ENCODE measurements at regions not wholly inside any gene's neighbourhood (a gene's known extent, or its start where the extent isn't known, plus 50 kb on each side); places are given as distances from the start of the nearest gene placed in this dataset.
A peak's percentile ranks its signal among the peaks of the same experiment; 100 is the strongest.

DNA sequence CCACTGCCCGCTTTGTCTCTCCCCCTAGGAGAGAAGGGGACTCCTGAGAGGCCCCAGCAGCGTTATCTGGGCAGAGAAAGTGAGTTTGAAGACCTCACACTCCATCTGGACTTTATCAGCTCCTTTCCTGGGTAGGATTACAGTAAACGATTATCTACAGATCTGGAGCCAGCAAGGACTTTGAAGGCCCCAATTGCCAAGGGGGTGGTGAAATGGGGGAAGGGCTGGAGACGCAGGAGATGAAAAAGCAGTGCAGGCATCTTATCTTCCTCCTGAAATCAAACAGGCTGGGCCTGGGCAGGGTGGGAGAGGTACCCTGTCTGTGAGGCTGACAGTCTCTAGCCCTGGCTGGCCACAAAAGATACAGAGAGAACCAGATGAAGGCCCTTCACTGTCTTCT is 105.8 kb upstream of the MSX2 start:
- no peak for DNase-seq (ENCODE audit: low read depth)

DNA sequence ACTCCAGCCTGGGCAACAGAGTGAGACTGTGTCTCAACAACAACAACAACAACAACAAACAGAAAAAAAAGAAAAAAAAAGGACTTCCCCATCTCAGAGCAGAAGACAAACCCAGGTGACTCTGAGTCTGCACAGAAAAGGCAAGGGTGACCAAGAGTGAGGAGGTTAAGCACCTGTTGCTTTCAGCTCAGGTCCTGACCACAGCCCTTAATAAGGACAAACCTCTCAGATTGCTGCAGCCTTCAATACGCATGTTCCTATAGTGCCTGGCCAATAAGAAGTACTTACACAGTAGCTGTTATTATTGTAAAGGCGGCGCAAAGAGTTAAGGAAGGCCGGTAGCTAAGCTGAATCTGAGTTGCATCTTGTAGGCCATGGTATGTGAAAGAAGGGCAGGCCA is 102.3 kb upstream of the MSX2 start:
- DNase-seq (ENCODE audit: low read depth) = no peak

DNA sequence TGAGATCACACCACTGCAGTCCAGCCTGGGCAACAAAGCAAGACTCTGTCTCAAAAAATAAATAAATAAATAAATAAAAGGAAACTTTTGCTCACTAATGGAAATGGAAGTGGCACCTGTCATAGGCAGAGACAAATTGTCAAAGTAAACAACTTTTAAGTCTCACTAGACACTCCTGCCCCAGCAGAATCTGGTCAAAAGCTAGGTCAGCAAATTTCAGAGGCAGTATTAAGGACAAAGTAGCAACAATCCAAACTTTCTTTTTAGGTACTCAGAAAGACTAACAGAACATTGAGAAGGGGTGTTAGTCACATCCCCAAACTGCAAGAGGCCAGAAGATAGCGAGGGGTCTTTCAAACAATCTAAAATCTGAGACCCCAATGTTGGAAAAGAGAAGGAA is 101.4 kb upstream of the MSX2 start:
- no peak for DNase-seq (ENCODE audit: low read depth)

DNA sequence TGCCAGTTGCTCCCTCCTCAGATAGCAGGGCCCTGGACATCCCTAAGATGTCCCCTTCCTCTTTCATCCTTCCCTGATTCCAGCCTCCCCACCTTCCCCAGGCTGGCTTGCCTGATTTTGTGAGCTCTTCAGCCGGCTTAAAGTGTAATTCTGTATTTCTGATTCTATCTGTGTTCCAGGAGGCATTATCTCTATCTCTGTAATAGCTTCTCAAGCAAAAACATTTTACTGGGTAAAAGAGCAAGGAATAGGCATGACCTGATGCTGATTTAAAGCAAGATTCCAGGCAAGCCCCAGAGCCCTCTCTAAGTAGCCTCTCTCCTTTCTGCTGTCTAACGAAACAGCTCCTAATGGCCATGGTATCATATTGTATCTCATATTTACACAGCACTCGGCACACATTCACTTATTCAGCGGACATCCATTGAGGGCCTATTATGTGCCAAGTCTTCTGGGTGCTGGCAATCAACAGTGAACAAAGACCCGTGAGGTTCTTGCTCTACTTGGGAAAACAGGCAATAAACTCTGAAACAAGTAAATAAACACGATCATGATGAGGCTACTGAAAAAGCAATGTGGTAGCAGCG is 100.9 kb upstream of the MSX2 start:
- DNase-seq (ENCODE audit: low read depth) = no peak

DNA sequence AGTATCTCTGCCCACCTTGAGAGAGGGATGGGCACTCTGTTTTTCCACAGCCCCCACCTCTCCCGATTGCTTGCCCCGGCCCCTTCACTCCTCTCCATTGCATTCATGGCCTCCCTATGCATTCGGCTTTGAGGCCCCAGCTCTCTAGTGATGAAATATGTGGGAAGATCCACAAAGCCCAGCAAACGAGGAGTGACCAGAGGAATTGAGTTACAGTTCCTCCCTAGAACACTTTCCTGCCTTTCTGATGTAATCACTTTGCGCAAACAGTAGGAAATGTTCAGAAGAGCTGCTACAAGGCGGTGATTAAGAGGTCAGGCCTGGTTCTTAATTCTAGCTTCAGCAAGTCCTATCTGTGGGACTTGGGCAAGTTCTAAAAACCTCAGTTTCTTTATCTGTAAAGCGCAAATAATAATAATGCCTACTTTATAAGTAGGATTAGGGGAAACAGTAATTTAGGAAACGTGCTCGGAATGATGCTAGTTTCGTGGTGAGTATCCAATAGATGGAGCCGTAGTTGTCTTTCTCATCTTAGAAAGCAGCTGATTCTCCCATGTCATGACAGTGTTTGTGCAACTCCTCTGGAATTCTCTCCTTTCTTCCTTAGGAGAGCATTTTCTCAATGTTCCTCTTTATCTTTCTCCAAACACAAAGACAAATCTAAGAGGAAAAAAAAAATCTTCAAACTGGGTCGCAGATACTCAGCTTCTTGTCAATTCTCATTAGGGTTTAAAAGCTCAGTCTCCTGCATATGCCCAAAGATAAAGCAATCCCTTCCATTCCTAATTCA is 99.5 kb upstream of the MSX2 start:
- DNase-seq (ENCODE audit: low read depth) = no peak

DNA sequence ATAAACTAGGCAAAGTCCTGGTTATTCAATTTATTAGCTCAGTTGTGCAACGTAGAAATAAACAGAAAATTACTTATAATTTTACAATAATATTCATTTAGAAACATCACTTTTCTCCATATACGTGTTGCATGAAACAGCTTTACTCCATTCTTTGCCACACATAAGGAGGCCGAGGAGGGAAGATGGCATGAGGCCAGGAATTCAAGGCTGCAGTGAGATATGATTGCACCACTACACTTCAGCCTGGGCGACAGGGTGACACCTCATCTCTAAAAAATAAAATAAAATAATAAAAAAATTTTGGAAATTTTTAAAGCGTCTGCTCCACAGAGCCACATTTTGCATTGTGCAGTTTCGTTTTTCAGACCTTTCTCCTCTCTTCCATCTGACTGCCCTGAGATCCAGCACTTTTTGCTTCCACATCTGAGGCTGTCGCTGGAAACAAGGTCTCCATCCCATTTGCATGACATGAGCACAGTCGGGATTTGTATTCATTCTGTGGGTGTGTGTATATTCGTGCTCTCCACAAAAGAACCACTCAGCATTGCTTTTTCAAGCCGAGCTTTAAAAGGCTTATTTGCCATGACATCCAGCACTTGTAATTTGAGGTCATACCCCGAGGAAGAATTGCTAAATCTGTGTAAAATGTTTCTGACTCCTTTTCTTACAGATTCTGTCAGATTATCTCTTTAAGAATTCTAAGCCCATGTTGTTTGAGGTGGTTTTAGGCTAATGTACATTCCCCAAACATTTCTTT is 98.6 kb upstream of the MSX2 start:
- DNase-seq (ENCODE audit: low read depth) = no peak

DNA sequence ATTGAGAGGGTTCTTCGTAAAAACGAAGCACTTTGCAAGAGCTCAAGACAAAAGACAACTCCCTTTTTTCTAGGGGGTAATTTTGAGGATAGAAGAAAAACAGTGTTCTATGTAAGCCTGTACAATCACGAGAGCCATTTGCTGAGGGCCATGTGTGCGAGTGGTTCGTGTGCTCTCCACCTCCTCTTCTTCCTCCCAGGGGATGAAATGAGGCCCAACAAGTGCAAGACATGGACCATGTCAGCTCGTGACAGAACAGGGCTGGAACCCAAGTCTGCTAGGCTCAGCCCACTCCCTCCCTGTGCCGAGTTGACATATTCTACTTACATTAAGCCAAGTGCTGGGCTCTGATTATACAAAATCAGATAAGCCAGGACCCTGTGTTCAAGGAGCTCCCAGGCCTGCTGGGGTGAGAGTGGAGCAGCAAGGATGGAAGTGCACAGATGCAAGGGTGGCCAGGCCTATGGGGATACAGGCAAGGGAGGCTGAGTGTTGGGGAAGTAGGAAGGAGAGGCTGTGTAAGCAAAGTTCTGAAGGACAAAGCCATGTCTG is 97.9 kb upstream of the MSX2 start:
- no peak for DNase-seq (ENCODE audit: low read depth)

DNA sequence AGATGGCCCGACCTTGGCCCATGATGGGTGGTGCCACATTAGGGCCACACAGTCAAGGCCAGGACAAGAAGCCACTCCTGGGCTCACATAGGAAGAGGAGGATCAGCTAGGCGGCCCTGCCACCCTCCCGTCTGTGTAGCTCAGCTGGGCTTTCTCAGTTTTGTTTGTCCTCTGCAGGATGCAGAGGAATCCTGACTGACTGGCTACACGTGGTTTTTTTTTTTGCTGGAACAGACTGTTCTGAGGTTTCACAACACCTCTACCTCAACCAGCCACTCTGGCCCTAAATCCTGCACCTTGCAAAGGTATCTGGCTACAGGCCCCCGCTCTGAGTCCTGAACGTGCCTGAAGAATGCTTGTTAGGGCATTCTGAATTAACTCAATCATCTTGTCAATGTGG is 88.3 kb upstream of the MSX2 start:
- no peak for DNase-seq (ENCODE audit: low read depth)

DNA sequence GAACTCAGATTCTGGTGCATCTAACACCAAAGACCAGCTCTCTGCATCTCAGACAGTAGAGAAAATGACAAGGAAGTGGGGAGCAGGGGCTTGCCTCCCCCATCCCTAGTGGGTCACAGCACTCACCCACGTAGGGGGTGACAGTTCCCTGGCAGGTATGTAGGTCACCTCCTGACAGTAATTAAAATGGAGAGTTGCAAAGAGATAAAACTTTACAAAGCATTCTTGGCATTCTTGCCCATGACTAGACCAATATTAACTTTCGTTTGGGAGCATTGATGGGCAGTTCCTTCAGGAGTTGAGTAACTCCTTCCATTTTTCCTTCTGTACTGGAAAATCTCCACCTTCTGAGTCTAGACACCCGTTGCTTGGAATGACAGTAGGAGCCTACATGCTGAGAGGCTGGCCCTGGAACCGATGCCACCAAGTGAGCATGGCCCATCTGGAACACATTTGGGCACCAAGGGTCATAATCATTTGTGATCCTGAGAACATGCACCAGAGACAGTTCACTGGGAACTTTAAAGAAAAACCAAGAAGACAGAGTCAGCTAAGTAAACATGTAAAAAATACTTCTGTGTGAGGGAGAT is 81.5 kb upstream of the MSX2 start:
- no peak for DNase-seq (ENCODE audit: low read depth)

DNA sequence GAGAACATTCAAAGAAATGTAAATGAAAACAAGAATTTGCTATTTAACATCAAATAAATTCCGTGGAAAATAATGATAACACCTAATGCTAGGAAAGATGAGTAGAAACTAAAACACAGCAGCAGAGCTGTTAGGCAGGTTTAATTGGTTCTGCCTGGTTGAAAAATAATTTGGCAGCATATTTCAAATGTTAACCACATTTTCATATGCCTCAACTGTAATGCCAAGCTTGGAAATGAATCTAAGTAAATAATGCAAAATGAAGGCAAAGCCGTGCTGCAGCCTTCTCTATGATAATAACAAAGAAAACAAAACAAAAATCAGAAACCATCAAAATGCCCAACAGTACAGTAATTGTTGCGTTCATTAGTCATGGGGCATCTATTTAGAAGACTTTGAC is 79.9 kb upstream of the MSX2 start:
- no peak for DNase-seq (ENCODE audit: low read depth)

DNA sequence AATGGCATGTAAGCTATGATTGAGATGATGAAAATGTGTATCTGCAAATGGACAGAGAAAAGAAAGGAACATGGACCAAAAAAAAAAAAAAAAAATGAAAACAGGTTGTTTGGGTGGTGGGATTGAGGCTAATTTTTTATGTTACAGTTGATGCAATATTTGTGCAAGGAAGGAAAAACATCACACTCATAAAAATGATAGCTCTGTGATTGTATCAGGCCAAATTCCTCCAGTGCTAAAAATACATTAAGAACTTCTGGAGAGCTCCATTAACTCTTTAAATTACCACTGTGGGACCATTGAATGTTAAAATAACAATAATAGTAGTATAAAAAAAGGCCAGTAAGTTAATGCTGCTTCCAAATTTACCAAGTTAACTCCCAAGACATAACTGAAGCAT is 79.5 kb upstream of the MSX2 start:
- DNase-seq (ENCODE audit: low read depth) = no peak

DNA sequence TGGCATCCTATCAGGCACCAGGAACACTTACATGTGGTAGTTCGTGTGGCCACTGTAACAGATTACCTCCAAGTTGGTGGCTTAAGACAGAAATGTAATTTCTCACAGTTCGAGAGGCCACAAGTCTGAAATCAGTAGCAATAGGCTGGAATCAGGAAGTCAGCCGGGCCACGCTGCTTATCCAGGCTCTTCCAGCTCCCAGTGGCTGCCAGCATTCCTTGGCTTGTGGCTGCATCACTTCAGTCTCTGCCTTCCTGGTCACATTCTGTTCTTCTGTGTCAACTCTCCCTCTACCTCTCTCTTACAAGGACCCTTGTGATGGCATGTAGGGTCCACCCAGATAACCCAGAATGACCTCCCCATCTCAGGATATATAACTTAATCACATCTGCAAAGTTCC is 78.7 kb upstream of the MSX2 start:
- no peak for DNase-seq (ENCODE audit: low read depth)

DNA sequence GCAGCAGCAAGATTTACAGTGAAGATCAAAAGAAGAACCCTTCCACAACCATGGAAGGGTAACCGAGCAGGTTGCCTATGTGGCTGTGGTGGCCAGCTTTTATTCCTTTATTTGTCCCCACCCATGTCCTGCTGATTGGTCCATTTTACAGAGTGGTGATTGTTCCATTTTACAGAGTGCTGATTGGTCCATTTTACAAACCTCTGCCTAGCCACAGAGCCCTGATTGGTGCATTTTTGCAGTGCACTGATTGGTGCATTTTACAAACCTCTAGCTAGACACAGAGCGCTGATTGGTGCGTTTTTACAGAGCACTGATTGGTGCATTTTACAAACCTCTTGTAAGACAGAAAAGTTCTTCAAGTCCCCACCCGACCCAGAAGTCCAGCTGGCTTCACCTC is 75.8 kb upstream of the MSX2 start:
- peak; percentile 7 for DNase-seq (ENCODE audit: low read depth)

DNA sequence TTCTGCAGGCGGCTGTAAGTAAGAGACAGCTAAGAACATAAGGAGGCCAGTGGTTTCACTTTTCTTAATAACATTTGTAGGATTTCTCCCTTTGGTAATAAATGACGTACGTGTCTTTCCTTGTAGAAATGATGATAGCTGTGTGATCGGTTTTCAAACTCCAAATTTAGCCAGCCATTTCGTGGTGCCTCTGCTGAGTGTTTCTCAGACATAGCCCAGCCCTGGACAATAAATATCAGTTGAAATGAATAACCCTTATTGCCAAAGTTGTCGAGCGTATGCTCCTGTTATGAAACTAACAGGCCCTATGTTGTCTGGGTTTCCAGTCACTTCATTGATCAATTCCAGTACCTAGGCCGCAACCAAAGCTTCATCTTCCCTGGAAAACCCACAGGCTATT is 75.0 kb upstream of the MSX2 start:
- DNase-seq (ENCODE audit: low read depth) = no peak

DNA sequence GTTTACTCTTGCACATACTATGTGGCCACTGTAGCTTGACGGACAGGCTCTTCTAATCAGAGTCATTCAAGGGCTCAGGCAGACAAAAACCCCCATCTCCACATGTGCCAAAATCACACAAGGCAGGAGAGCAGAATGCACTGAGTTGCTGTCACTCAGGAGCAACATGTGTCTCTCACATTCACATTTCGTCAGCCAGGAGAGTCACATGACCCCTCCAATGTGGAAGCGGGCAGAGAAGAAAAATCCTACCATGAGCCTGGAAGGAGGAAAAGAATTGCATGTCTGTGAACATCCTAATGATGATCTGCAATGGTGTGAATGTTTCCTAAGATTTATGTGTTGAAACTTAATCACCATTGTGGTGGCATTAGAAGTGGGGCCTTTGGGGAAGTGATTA is 69.9 kb upstream of the MSX2 start:
- no peak for DNase-seq (ENCODE audit: low read depth)

DNA sequence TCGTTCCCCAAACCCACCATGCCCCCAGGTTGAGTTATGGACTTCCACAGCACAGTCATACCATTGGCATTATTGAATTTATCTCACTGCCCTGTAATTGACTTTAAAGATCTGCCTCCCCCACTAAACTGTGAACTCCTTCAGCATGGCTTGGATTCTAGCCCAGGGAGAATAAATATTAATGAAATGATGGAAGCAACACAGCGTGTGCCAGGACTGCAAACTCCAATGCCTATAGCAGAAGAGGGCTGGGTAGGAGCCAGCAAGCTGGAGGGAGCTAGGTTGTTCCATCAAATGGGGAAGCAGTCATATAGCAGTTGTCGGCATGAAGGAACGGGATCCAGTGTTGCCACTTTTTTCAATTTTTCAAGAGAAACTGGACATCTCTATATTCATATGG is 69.0 kb upstream of the MSX2 start:
- no peak for DNase-seq (ENCODE audit: low read depth)

DNA sequence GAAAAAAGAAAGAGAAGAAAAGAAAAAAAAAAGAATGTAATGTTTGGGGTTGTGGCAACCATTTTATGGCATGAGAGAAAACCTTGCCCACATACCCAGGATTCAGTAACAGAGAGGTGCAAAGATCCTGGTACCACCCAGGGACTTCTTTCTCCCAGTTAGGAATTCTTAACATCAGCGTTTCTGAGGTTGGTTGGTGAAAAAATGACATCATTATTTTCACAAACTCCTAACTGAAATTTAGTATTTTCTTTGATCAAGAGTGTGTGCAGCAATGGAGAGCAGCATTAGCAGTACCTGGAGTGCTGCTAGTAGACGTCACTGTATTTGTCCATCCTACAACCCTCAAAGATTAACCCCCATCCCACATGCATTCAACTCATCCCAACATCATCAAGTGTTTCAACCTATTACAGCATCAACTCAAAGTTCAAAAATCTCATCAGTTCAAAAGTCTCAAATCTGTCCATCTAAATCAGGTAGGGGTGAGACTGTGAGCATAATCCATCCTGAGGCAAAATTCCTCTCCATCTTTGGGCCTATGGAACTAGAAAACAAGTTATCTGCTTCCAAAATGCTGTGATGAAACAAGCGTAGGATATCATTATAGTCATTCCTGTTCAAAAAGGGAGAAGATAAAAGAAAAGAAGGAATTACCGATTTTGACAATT is 60.1 kb upstream of the MSX2 start:
- DNase-seq (ENCODE audit: low read depth) = no peak

DNA sequence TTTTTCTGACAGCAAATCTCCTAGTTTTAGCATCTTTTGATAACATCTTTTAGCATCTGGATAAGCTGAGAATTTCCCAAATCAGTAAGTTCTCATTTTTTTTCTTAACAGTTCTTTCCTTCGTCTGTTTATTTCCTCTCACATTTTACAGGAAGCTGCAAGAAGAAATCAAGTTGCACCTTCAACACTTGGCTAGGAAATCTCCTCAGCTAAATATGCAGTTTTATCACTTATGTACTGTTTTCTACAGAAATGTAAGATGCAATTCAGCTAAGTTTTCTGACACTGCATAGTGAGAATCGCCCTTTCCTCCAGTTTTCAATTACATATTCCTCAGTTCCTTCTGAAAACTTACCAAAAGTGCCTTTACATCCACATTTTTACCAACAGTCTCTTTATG is 59.0 kb upstream of the MSX2 start:
- no peak for DNase-seq (ENCODE audit: low read depth)

DNA sequence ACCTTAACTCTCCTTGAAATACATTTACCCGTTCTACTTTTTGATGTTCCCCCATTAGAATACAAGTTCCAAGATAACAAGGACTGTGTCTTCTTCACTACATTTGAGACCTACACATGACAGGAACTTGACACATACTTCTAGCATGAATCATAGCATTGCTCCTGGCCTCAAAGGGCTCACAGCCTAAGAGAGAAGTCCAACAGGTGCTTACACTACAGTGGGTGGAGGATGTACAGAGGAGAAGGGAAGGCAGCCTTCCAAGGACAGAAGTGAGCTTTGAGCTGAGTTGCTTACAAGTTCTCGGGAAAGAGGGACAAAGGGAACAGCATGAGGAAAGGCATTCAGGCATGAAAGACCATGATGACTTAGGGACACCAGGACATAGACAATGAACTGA is 56.9 kb upstream of the MSX2 start:
- no peak for DNase-seq (ENCODE audit: low read depth)

DNA sequence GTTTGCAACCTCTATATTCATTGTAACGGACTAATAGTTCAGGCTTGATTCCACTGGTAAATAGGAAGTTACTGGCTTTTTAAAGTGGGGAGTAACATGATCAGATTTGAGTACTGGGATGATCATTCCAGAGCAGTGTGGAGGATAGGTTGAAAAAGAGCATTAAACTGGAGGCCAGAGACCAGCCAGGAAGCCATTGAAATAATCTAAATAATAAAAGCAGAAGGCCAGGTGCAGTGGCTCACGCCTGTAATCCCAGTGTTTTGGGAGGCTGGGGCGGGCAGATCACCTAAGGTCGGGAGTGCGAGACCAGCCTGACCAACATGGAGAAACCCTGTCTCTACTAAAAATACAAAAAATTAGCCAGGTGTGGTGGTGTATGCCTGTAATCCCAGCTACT is 56.0 kb upstream of the MSX2 start:
- no peak for DNase-seq (ENCODE audit: low read depth)
